Cardiac fibroblast (primary cell): ENCODE measurements at regions not wholly inside any gene's neighbourhood (a gene's known extent, or its start where the extent isn't known, plus 50 kb on each side); places are given as distances from the start of the nearest gene placed in this dataset.

Experiments used
- DNase-seq, 2 donors: peaks; one replicate each; pipeline versions ENCODE4 v3.0.0 to v3.0.0-alpha.2; 2010; ENCODE audit warnings: low read depth in 2 of 2
- H3K4me3 ChIP-seq, 2 donors: replicated peaks in 1 of 2; 1 replicate in 1 of 2; 2 replicates in 1 of 2; pipeline ENCODE4 v1.5.1; 2011; ENCODE audit warnings: low read depth in 2 of 2, low read length in 2 of 2, mild to moderate bottlenecking in 2 of 2, moderate library complexity in 1 of 2
- CTCF ChIP-seq: IDR thresholded peaks from one replicate; pipeline ENCODE4 v1.5.1; 2011; ENCODE audit warnings: low read depth, mild to moderate bottlenecking, low read length, inconsistent platforms

- TF ChIP-seq CTCF = no peak
- no peak overlapping the region for H3K4me3 ChIP-seq
- no peak for DNase-seq
Observed at GRCh38 chr5:43903129-43903528, 300.1 kb downstream of the NNT start.

GRCh38 chr5:43900974-43901373 lies 298.0 kb downstream of the NNT start:
- TF ChIP-seq CTCF = no peak
- no peak for DNase-seq
- H3K4me3 ChIP-seq = no peak overlapping the region

- H3K4me3 ChIP-seq = no peak overlapping the region
- DNase-seq = no peak
- TF ChIP-seq CTCF = no peak
Observed at GRCh38 chr5:43895876-43896275, 292.9 kb downstream of the NNT start.

GRCh38 chr5:43893951-43894684 lies 291.1 kb downstream of the NNT start:
- DNase-seq = no peak
- no peak for TF ChIP-seq CTCF
- H3K4me3 ChIP-seq = no peak overlapping the region

- no peak for DNase-seq
- TF ChIP-seq CTCF = no peak
- H3K4me3 ChIP-seq = no peak overlapping the region
Observed at GRCh38 chr5:43891112-43891511, 288.1 kb downstream of the NNT start.

GRCh38 chr5:43889233-43889632 lies 286.3 kb downstream of the NNT start:
- TF ChIP-seq CTCF = no peak
- peak; percentile 18 to 89 for DNase-seq
- no peak overlapping the region for H3K4me3 ChIP-seq

- TF ChIP-seq CTCF = no peak
- H3K4me3 ChIP-seq = no peak overlapping the region
- no peak for DNase-seq
Observed at GRCh38 chr5:43875741-43876140, 272.8 kb downstream of the NNT start.
